GM18507 (cell line): ENCODE measurements at regions not wholly inside any gene's neighbourhood (a gene's known extent, or its start where the extent isn't known, plus 50 kb on each side); places are given as distances from the start of the nearest gene placed in this dataset.

Experiments
- DNase-seq: peaks from one replicate; pipeline ENCODE4 v3.0.0; 2011; ENCODE audit warnings: low read depth; ENCODE audit not compliant: insufficient read length; ENCODE audit errors: extremely low spot score
- FAIRE-seq: peaks from 2 replicates; lab custom pipeline; 2011; peaks lifted over from hg19 to GRCh38; lab: Jason Lieb, UNC

DNA sequence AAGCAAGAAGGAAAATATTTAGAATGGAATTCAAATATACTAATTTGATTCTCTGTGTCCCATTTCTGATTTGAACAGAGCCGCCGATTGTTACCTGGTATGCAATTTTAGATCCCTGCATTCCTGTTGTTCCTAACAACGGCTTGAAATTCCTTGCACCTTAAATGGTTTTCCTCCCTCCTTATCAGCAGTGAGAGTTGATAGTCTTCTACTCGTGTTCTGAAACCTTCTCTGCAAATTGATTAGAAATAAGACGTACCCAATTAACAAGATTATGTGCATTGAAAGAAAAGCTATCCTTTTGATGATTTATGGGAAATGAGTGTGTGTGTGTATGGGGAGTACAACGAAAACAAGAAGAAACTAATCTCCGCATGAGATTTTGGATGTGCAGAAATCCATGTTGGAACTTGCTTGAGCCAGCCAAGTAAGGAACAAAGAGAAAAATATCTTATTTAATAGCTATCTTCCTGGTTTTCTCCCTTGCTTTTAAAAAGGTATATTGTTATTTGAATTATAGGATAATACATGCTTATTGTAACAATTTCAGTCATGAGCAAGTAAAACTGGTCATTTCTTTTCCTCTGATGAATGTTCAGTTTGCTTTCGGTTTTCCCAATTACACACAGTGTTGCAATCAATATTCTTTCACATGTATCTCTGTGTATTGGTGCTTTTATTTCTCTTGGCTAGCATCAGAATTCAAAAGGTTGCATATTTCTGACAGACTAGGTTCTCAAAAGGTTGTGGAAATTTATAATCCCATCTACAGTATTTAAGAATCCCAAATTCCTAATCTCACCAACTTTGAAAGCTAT is 211.1 kb upstream of the ACTBL2 start:
- FAIRE-seq, result no peak
- DNase-seq, result no peak

DNA sequence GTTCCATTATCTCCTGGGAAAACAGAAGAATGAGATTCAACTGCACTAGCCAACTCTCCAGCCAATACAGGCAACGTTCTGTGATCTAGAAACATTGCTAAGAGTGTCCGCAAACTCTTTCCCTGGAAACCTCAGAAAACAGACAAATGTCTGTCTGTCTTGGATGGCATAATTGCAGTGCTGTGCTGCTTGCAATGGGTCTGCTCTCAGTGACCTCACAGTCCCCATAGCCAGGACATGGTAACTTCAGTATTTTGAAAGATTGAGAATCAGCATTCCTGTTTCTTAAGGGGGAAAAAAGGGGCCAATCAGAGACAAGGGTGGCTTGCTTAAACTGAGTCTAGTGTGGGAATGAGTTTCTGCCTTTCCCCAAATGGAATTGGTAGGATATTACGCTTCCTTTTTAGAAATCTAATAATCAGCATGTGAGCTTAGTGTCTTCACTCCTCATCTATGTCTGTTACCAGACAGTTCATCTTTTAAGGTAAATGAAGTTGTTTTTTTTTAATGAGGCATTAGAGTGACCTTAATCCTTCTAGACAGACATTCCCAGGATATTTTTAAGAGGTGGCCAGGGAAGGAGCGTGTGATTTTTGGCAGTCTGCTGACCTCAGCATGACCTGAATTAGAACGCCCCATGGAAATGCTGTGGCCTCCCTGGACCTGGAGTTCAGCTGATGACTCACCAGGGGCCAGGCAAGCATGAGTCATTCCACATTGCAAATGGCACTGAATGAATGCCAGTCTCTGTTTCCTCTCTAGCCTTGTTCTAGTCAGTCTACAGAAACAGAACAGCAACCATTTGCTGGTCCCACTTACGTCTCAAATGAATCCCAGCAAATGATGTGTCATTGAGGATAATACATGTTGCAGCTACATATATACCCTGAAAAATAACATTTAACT is 210.2 kb upstream of the ACTBL2 start:
- DNase-seq, result no peak
- FAIRE-seq, result no peak

DNA sequence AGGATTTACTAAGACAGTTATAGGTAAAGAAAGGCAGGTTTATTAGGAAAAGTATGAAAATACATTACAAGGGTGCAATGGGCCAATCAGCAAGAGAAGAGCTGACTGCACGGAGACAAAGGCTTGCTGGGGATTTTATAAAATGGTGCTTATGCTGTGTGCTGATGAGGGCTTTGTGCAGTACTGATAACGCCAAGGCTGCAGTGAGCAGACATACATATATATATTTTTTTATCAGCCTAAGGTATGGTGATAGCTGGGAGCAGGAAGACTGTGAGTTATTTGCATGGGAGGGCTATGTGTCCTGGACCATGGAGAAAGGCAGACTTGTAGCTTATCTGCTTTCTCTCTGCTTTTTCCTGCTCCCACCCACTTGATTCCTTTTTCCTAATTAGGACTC is 208.1 kb upstream of the ACTBL2 start:
- no peak for DNase-seq
- no peak for FAIRE-seq

DNA sequence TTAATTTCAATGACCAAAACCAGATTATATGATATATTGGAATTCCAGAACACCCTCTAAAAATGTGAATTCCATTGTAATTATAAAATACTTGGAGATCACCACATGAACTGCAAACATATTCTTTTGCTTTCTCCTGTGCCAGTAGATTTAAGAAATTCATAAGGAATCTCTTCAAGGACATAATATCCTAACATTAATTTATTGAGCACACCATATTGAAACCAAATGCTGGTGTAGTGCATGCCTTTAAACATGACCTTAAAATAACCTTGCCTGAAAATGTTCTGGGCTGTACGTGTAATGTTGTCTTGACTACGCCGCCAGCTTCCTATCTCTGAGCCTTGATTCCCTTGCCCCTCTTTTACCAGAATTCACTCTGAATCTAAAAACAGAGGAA is 205.0 kb upstream of the ACTBL2 start:
- no peak for FAIRE-seq
- no peak for DNase-seq

DNA sequence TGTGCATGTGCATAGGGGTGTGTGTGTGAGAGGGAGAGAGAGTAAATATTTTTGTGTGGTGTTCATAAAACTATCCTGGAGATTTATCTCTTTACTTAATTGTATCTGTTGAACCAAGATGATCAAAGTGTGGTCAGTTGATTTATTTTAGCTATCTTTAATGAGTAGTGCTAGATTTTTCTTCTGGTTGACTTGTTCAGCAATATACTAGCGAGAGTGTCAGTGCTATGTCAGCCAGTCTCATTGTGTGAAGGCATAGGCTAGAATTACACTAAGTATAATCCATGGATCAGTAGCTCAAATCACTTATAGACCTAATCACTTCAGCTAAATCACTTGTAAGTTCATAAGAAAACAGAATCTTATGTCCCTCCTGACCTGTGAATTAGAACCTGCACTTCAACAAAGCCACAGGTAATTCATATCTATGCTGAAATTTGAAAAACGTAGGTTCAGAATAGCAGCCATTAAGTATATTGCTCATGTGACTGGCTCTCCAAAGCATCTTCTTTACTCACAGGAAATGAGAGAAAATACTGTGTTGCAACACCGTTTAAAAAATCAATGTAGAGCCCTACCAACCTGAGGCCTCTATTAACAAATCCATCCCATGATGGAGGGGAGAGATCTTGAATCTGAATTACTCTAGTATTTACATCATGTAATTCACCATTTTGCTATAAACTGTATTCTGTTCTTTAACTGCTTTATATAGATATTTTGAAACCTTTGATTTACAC is 203.1 kb upstream of the ACTBL2 start:
- FAIRE-seq (no peak), DNase-seq (no peak)

DNA sequence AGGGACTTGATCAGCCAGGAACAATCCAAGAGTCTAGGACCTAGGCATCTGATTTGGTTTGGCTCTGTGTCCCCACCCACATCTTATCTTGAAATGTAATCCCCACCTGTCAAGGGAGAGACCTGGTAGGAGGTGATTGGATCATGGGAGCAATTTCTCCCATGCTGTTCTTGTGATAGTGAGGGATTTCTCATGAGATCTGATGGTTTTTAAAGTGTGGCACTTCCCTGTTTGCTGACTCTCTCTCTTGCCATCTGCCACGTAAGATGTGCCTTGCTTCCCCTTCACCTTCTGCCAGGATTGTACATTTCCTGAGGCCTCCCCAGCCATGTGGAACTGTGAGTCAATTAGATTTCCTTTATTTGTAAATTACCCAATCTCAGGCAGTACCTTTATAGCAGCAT is 201.7 kb upstream of the ACTBL2 start:
- DNase-seq (no peak), FAIRE-seq (no peak)

DNA sequence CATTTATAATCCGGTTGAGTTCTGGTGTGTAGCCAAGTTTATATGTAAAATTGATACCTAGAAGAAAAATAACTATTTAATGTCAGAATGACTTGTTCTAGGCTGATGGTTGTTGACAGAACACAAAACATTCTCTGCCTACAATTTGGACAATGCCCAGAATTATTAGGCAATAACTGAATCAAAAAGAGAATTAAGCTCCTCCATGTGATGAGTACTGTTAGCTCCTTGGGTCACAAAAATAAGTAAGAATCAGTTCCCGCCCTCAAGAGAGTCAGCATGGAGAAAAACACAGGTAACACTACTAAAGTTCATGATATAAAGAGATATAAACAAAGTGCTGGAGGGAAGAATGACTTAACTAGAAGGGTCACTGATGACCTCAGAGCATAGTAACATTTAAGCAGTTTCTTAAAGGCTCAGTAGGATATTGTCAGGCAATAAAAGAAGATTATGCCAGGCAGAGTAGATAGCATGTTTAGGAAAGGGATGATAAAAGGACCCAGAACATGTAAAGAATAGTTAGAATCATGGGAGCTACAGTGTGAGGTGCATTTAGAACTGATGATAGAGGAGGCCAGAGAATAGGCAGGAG is 200.5 kb upstream of the ACTBL2 start:
- FAIRE-seq, result no peak
- no peak for DNase-seq

DNA sequence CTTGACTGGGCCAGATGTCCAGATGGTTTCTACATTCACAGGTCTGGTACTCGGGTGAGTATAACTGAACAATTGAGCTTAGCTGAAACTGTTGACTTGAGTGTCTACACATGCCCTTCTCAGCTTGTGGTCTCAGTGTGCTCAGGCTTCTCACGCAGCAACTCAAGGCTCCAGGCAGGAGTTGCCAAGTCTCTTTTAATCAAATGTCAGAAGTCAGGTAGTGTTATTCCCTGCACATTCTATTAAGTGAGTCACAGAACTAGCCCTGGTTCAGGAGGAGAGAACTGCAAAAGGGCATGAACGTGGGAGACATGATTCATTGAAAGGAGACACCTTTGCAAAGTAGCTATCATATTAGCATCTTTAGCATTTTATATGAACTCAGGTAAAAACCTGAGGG is 199.3 kb upstream of the ACTBL2 start:
- DNase-seq (no peak), FAIRE-seq (no peak)

DNA sequence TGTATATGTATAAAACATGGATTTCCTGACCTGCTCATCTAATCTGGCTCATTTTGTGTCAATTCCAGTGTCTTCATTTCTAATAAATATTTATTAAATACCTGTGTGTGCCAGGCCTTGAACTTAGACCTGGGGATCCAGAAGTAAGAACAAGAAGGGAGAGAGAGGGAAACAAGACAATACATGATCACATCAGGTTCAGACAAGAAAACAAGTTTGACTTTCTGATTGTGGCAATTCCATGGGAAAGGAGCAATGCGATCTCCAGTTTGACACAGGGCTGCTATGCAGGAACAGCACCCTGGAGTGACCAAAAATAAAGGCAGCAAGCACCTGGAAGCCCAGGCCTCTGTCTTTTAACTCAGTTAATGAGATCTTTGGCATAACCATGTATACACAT is 198.1 kb upstream of the ACTBL2 start:
- DNase-seq (no peak), FAIRE-seq (no peak)

DNA sequence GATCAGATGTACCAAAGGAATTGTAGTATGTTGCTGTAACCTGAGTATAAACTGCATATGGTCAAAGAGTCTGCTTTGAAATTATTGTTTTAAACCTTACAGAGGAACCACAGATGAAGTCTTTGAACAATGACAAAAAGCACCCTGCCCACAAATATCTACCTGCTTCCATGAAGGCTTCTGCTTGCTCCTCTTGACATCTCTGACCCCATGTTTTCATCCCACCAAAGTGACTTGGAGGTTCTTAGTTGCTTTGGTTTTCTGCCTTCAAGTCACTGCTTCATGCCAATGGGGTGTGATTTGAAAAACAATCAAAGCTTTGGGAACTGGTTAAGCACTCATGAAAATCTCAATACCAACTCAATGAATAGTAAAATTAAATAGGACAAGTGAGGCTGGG is 194.6 kb upstream of the ACTBL2 start:
- no peak for FAIRE-seq
- DNase-seq, result no peak

DNA sequence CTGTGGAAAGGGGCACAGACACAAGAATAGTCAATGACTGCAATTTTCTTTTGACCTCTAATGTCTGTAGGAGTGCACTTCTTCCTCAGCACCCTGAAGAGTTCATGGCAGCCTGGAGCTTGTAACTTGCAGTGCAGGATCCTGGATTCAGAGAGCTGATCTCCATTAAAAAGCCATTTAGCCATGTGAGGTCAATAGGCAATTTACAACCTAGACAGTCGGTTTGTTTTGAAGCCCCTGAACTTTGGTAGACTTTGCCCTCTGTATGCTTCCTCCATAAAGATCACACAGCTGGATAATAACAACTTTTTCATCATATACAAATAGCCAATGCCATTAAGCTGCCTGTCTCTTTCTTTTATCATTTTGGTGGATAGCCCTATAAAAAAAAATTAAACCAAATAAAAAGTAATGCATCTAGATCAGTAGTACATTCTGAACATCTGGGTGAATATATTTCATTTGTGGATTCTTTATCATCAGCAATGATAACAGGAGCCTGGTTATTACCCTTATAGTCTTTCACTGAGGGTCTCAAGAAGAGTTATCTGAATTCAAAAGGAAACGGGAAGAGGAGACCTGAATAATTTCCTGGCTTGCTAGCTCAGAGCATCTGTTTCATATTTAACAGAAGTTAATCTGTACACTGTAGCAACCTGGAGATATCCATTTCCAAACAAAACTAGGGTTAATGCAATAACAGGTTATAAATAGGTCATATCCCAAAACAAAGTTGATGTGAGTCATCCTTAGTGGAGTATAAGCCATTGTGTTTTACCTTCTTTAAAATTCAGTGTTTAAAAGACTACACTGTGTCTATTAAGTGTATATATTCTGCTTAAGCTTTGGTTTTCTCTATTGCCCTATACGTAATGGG is 193.8 kb upstream of the ACTBL2 start:
- no peak for DNase-seq
- FAIRE-seq, result no peak

DNA sequence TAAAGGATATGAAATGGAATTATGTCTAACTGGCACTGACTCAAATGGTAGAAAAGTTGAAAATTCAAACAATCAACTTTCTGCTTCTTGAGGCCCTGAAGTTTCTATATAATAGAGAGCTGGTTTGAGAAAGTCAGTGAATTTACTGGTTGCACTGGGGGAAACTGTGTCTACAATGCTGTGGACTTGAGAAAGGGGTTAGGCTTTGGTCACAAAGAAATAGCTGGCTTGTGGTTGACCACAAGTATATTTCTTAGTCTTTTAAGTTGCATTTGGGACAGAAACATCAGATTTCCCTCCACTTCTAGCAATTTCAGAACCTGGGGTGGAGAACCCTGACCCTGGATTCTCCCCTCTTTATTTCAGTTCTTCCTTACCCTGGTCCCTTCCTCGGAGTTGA is 192.6 kb upstream of the ACTBL2 start:
- FAIRE-seq, result no peak
- no peak for DNase-seq

DNA sequence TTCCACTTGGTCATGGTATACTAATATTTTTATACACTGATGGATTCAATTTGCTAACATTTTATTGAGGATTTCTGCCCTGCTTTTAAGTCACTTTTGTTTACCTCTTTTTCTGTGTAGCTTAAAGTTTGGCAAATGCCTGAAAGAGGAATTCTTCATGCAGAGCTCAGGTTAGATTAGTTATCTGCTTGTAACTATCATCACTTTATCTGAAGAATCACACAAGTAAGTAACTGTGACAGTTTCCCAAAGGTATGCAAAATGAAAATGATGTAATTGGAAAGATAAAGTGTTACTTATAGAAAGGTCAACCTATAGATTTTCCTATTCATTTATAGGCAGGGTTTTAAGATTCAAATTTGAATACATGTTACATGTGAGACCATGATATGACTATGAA is 188.8 kb upstream of the ACTBL2 start:
- no peak for FAIRE-seq
- DNase-seq, result no peak

DNA sequence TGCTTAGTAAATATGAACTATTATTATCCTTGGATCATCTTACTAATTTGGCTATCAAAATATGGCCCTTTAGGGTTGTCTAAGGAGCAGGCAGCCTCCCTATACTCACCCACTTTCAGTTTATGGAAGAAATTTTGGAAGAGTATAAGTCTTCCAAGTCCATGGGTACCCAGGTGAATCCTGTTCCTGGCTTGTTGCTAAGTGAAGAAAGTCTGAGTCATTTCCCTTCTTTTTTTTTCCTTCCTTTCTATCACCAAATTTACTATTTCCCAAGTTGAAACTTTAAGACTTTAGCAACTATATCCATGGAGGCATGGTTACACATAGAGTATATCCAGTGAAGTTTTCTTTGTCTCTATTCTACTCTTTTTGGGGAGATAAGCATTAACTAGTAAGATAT is 184.0 kb upstream of the ACTBL2 start:
- DNase-seq, result no peak
- FAIRE-seq, result no peak

DNA sequence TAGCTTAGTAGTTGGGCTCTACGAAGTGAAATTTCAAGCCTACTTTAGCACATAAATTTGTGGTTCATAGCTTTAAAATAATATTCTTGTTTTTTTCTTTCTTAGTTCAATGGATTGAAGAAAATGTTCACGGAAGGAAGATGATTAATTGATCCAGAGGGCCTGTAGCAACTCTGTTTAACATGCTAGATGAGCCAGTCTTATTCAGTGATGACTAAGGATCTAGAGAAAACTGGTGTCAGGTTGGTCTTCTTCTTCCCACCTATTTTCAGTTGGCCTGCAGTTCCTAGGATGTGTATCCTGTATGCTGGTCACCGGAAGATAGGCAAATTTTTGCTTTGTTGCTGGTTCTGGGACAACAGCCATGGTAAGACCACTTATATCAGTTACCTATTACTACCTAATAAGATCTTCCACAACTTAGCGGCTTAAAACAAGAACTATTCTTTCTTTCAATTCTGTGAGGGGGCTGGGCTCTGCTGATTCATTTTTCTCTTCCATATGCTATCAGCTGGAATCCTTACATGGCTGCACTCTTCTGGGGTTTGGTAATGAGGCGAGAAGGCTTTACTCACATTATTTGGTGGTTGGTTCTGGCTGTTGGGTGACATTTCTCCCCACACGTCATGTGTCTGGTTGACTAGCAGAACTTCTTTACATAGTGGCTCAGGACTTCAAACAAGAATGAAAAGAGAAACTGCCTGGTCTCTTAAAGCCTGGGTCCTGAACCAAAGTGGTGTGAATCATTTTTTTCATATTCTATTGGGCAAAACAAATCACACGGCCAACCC is 182.7 kb upstream of the ACTBL2 start:
- DNase-seq (no peak), FAIRE-seq (no peak)

DNA sequence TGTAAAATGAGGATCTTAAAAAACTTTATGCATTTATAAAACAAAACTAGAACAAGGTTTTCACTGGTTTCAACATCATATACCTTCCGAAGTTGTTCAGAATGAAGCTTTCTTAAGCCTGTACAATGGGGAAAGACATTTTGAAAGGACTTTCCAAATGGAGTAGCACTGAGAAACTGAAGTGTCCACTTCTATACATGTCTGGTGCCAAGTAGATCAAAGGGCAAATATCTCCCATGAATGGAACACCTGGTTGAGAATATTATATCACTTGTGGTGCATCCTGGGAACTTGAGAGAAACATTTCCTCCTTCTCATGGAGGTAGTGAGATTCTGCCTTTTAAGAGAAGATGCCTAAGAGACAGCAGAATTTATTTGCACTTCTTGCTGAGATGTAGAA is 182.1 kb upstream of the ACTBL2 start:
- DNase-seq (no peak), FAIRE-seq (no peak)

DNA sequence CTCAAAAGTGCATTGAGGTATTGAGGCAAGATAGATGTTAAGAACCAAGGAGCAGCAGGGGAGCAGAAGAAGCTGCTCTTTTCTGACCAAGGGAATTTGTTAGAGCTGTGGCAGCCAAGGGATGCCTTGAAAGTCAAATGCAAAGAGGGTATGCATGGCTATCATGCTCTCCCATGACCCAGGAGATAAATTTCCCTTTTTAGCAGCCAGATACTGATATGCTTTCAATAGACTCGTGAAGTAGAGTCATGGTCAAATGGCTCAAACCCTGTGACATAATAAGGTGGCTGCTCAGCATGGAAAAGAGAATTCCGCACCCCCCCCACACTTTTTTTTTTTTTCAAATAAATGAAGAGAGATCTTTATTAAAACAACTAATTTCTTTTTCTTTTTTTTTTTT is 180.9 kb upstream of the ACTBL2 start:
- DNase-seq (no peak), FAIRE-seq (no peak)

DNA sequence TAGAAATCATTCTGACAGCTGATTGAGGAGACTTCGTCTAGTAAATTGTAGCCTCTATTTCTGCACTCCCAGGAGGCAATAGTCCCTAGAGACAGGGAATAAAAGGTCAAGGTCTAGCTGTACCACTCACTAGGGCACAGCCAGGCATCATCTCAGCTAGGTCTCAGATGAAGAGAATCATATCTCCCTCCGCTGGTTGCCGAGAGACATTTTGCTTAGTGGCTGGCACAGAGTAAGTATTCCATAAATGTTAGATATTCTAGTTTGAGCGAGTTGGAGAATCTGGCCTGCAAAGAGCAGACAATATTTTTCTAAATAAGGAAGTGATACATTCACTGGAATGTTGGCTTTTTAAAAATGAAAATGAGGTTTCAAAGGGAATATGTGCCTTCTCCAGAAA is 180.4 kb upstream of the ACTBL2 start:
- FAIRE-seq, result no peak

More for the DNA sequence above, 180.4 kb upstream of the ACTBL2 start:
- DNase-seq, result no peak
